ENCODE measurements at regions not wholly inside any gene's neighbourhood (a gene's known extent, or its start where the extent isn't known, plus 50 kb on each side); places are given as distances from the start of the nearest gene placed in this dataset.

- 19% methylated on average over 1 of the region's 1 CpG for WGBS
- H3K27ac ChIP-seq (ENCODE audit: low read depth in 1 of 2, low read length in 1 of 2), result no peak overlapping the region
- no peak for DNase-seq (ENCODE audit: low read depth in 6 of 9, low spot score in 9 of 9)
These were observed 1584.3 kb upstream of the RAG2 start for GRCh38 chr11:38182126-38182866.

DNA sequence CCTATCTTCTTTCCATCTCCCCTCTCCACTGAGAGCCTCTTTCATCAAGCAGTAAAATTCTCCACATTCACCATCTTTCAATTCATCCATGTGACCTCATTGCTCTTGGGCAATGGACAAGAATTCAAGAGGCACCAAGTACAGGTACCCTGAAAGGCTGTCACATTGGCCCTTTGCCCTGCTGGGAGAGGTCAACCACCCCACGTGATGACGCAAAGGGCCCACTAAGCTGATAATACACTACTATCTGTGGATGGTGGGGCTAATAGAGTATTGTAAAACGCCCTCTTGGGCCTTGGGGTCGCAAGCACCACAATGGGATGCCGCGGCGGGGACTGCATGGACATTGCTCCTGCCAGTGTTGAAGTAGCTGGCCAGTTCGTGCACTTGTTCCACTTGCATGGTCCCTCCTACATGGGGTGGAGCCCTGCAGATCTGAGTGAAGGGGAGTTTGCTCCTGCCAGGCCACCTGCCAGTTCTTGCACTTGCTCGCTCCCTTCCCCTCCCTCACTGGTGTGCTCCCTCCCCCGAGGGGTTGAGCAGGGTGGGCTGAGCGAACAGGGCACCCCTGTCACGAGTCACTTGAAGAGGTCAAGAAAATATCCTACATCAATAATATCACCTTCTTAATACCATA lies 1578.8 kb upstream of the RAG2 start:
- 95% methylated on average over 12 of the region's 12 CpGs for WGBS
- H3K4me1 ChIP-seq (ENCODE audit: control insufficient read depth in 2 of 2, insufficient read depth in 2 of 2, low read length in 2 of 2), result no peaks in the 10 kb centered on the region
- H3K36me3 ChIP-seq (ENCODE audit: control insufficient read depth in 2 of 2, insufficient read depth in 2 of 2, low read length in 1 of 2), result no peaks in the 10 kb centered on the region
- no peak overlapping the region for H3K27ac ChIP-seq (ENCODE audit: low read depth in 1 of 2, low read length in 1 of 2)
- no peak overlapping the region for H3K4me3 ChIP-seq (ENCODE audit: low read length in 2 of 2)
- H3K27me3 ChIP-seq (ENCODE audit: control insufficient read depth in 2 of 2, insufficient read depth in 1 of 2, low read length in 1 of 2), result no peaks in the 10 kb centered on the region
- DNase-seq (ENCODE audit: low read depth in 6 of 9, low spot score in 9 of 9), result no peak
- H3K9me3 ChIP-seq (ENCODE audit: control insufficient read depth in 2 of 2, insufficient read depth in 1 of 2, low read length in 1 of 2), result no peaks in the 10 kb centered on the region

More at GRCh38 chr11:38182126-38182866, 1584.3 kb upstream of the RAG2 start:
- H3K4me3 ChIP-seq (ENCODE audit: low read length in 2 of 2), result no peak overlapping the region
- H3K36me3 ChIP-seq (ENCODE audit: control insufficient read depth in 2 of 2, insufficient read depth in 2 of 2, low read length in 1 of 2), result no peaks in the 10 kb centered on the region
- H3K27me3 ChIP-seq (ENCODE audit: control insufficient read depth in 2 of 2, insufficient read depth in 1 of 2, low read length in 1 of 2), result no peaks in the 10 kb centered on the region
- H3K9me3 ChIP-seq (ENCODE audit: control insufficient read depth in 2 of 2, insufficient read depth in 1 of 2, low read length in 1 of 2), result no peaks in the 10 kb centered on the region
- no peaks in the 10 kb centered on the region for H3K4me1 ChIP-seq (ENCODE audit: control insufficient read depth in 2 of 2, insufficient read depth in 2 of 2, low read length in 2 of 2)

DNA sequence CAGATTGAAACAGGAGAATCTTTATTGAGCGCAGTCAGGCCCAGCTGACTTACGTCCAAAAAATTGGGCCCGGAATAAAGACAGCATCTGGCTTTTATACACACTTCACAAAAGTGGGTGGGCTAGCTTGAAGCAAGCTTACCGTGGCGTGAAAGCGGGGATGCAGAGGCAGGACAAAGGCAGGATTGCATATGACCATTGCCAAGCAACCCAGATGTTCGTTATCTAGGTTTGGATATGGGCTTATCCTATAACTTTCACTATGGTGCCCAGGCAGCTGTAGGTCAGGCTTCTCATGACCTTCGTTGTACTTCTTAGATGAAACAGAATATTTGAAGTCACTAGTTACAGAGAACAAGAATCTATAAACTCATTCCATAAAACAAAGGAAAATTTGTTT lies 1575.6 kb upstream of the RAG2 start:
- Histone ChIP-seq H3K27me3 (ENCODE audit: control insufficient read depth in 2 of 2, insufficient read depth in 1 of 2, low read length in 1 of 2) (no peaks in the 10 kb centered on the region), H3K9me3 (ENCODE audit: control insufficient read depth in 2 of 2, insufficient read depth in 1 of 2, low read length in 1 of 2) (no peaks in the 10 kb centered on the region), H3K36me3 (ENCODE audit: control insufficient read depth in 2 of 2, insufficient read depth in 2 of 2, low read length in 1 of 2) (no peaks in the 10 kb centered on the region), H3K27ac (ENCODE audit: low read depth in 1 of 2, low read length in 1 of 2) (no peak overlapping the region), H3K4me1 (ENCODE audit: control insufficient read depth in 2 of 2, insufficient read depth in 2 of 2, low read length in 2 of 2) (no peaks in the 10 kb centered on the region), H3K4me3 (ENCODE audit: low read length in 2 of 2) (no peak overlapping the region)
- WGBS, result 96% methylated on average over 8 of the region's 8 CpGs
- DNase-seq (ENCODE audit: low read depth in 6 of 9, low spot score in 9 of 9), result no peak

DNA sequence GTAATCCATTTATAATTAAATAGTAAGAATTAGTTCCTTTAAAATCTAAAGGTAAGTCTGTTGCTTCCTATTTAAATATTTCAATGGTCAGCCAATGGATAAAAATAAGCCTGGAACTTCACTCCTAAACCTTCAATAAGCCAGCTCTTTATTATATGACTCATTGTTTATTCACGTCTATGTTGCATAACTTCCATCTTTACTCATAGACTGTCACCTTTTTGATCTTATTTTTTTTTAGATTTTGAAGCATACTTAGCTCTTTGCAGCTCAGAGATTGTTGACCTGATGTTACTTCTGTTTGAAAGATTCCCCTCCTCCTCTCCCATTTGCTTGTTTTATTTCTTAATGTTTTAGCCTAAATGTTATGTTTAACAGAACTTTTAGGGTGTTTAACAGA lies 1571.2 kb upstream of the RAG2 start:
- 93% methylated on average over 1 of the region's 1 CpG for WGBS
- Histone ChIP-seq H3K27ac (ENCODE audit: low read depth in 1 of 2, low read length in 1 of 2) (no peak overlapping the region), H3K9me3 (ENCODE audit: control insufficient read depth in 2 of 2, insufficient read depth in 1 of 2, low read length in 1 of 2) (no peaks in the 10 kb centered on the region), H3K4me3 (ENCODE audit: low read length in 2 of 2) (no peak overlapping the region), H3K27me3 (ENCODE audit: control insufficient read depth in 2 of 2, insufficient read depth in 1 of 2, low read length in 1 of 2) (no peaks in the 10 kb centered on the region), H3K36me3 (ENCODE audit: control insufficient read depth in 2 of 2, insufficient read depth in 2 of 2, low read length in 1 of 2) (no peaks in the 10 kb centered on the region), H3K4me1 (ENCODE audit: control insufficient read depth in 2 of 2, insufficient read depth in 2 of 2, low read length in 2 of 2) (no peaks in the 10 kb centered on the region)
- no peak for DNase-seq (ENCODE audit: low read depth in 6 of 9, low spot score in 9 of 9)

DNA sequence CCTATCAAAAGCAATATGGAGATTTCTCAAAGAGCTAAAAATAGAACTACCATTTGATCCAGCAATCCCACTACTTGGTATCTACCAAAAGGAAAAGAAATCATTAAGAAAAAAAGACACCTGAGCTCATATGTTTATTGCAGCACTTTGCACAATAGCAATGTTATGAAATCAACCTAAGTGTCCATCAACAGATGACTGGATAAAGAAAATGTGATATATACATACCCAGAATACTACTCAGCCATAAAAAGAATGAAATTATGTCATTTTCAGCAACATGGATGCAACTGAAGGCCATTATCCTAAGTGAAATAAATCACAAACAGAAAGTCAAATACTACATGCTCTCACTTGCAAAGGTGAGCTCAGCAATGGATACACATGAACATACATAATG lies 1565.5 kb upstream of the RAG2 start:
- H3K27ac ChIP-seq (ENCODE audit: low read depth in 1 of 2, low read length in 1 of 2), result no peak overlapping the region
- no peaks in the 10 kb centered on the region for H3K9me3 ChIP-seq (ENCODE audit: control insufficient read depth in 2 of 2, insufficient read depth in 1 of 2, low read length in 1 of 2)
- no peak overlapping the region for H3K4me3 ChIP-seq (ENCODE audit: low read length in 2 of 2)
- no peaks in the 10 kb centered on the region for H3K27me3 ChIP-seq (ENCODE audit: control insufficient read depth in 2 of 2, insufficient read depth in 1 of 2, low read length in 1 of 2)
- DNase-seq (ENCODE audit: low read depth in 6 of 9, low spot score in 9 of 9), result no peak
- H3K36me3 ChIP-seq (ENCODE audit: control insufficient read depth in 2 of 2, insufficient read depth in 2 of 2, low read length in 1 of 2), result no peaks in the 10 kb centered on the region
- no peaks in the 10 kb centered on the region for H3K4me1 ChIP-seq (ENCODE audit: control insufficient read depth in 2 of 2, insufficient read depth in 2 of 2, low read length in 2 of 2)

- no peaks in the 10 kb centered on the region for H3K9me3 ChIP-seq (ENCODE audit: control insufficient read depth in 2 of 2, insufficient read depth in 1 of 2, low read length in 1 of 2)
- no peak overlapping the region for H3K4me3 ChIP-seq (ENCODE audit: low read length in 2 of 2)
- no peak for DNase-seq (ENCODE audit: low read depth in 6 of 9, low spot score in 9 of 9)
- H3K4me1 ChIP-seq (ENCODE audit: control insufficient read depth in 2 of 2, insufficient read depth in 2 of 2, low read length in 2 of 2), result no peaks in the 10 kb centered on the region
- no peaks in the 10 kb centered on the region for H3K36me3 ChIP-seq (ENCODE audit: control insufficient read depth in 2 of 2, insufficient read depth in 2 of 2, low read length in 1 of 2)
- H3K27ac ChIP-seq (ENCODE audit: low read depth in 1 of 2, low read length in 1 of 2), result no peak overlapping the region
- H3K27me3 ChIP-seq (ENCODE audit: control insufficient read depth in 2 of 2, insufficient read depth in 1 of 2, low read length in 1 of 2), result no peaks in the 10 kb centered on the region
These were observed 1562.4 kb upstream of the RAG2 start for GRCh38 chr11:38160433-38160832.

DNA sequence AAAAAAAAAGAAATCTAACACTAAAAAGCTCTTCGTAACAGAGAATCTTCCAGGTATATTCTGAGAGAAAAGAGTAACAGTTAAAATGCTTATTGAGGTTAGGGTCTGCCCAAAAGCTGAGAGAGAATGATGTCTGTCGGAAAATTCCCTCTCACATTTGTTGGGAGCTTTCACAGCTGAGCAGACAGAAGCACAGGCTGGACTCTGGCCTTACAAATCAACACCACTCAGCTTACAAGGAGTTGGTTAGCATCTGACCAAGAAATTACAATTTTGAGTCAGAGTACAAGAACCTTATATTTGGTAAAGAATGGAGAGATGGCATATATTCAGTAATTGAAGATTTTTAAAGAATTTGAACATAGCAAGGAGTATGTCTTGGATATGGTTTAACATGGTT lies 1561.0 kb upstream of the RAG2 start:
- no peaks in the 10 kb centered on the region for H3K4me1 ChIP-seq (ENCODE audit: control insufficient read depth in 2 of 2, insufficient read depth in 2 of 2, low read length in 2 of 2)
- WGBS, result 93% methylated on average over 2 of the region's 2 CpGs
- no peak for DNase-seq (ENCODE audit: low read depth in 6 of 9, low spot score in 9 of 9)
- no peaks in the 10 kb centered on the region for H3K9me3 ChIP-seq (ENCODE audit: control insufficient read depth in 2 of 2, insufficient read depth in 1 of 2, low read length in 1 of 2)
- no peaks in the 10 kb centered on the region for H3K36me3 ChIP-seq (ENCODE audit: control insufficient read depth in 2 of 2, insufficient read depth in 2 of 2, low read length in 1 of 2)
- no peak overlapping the region for H3K4me3 ChIP-seq (ENCODE audit: low read length in 2 of 2)
- H3K27me3 ChIP-seq (ENCODE audit: control insufficient read depth in 2 of 2, insufficient read depth in 1 of 2, low read length in 1 of 2), result no peaks in the 10 kb centered on the region
- H3K27ac ChIP-seq (ENCODE audit: low read depth in 1 of 2, low read length in 1 of 2), result no peak overlapping the region

DNA sequence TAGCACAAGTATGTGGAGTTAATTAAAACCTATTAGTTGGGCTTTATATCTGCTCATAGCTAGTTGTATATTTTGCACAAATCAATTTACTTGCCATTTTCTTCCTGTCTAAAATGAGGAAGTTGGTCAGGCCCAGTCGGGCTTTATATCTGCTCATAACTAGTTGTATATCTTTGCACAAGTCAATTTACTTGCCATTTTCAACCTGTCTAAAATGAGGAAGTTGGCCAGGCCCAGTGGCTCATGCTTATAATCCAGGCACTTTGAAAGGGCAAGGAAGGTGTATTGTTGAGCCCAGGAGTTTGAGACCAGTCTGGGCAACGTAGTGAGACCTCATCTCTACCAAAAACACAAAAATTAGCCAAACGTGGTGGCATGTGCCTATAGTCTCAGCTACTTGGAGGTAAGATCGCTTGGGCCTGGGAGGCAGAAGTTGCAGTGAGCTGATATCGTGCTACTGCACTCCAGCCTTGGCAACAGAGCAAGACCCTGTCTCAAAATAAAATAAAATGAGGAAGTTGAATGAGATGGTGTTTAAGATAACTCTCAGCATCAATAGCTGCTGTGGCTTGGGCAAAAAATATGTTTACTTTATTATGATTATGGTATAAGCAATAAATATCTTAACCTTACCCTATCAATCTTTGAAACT lies 1558.6 kb upstream of the RAG2 start:
- Histone ChIP-seq H3K27me3 (ENCODE audit: control insufficient read depth in 2 of 2, insufficient read depth in 1 of 2, low read length in 1 of 2) (no peaks in the 10 kb centered on the region), H3K4me1 (ENCODE audit: control insufficient read depth in 2 of 2, insufficient read depth in 2 of 2, low read length in 2 of 2) (no peaks in the 10 kb centered on the region), H3K9me3 (ENCODE audit: control insufficient read depth in 2 of 2, insufficient read depth in 1 of 2, low read length in 1 of 2) (no peaks in the 10 kb centered on the region), H3K36me3 (ENCODE audit: control insufficient read depth in 2 of 2, insufficient read depth in 2 of 2, low read length in 1 of 2) (no peaks in the 10 kb centered on the region), H3K4me3 (ENCODE audit: low read length in 2 of 2) (no peak overlapping the region), H3K27ac (ENCODE audit: low read depth in 1 of 2, low read length in 1 of 2) (no peak overlapping the region)
- WGBS, result 10% methylated on average over 5 of the region's 5 CpGs
- DNase-seq (ENCODE audit: low read depth in 6 of 9, low spot score in 9 of 9), result no peak

- no peak for DNase-seq (ENCODE audit: low read depth in 6 of 9, low spot score in 9 of 9)
- H3K27me3 ChIP-seq (ENCODE audit: control insufficient read depth in 2 of 2, insufficient read depth in 1 of 2, low read length in 1 of 2), result no peaks in the 10 kb centered on the region
- no peak overlapping the region for H3K4me3 ChIP-seq (ENCODE audit: low read length in 2 of 2)
- no peak overlapping the region for H3K27ac ChIP-seq (ENCODE audit: low read depth in 1 of 2, low read length in 1 of 2)
- no peaks in the 10 kb centered on the region for H3K9me3 ChIP-seq (ENCODE audit: control insufficient read depth in 2 of 2, insufficient read depth in 1 of 2, low read length in 1 of 2)
- 97% methylated on average over 1 of the region's 1 CpG for WGBS
- no peaks in the 10 kb centered on the region for H3K4me1 ChIP-seq (ENCODE audit: control insufficient read depth in 2 of 2, insufficient read depth in 2 of 2, low read length in 2 of 2)
- no peaks in the 10 kb centered on the region for H3K36me3 ChIP-seq (ENCODE audit: control insufficient read depth in 2 of 2, insufficient read depth in 2 of 2, low read length in 1 of 2)
These were observed 1557.8 kb upstream of the RAG2 start for GRCh38 chr11:38155856-38156255.
